GM23338 (cell line): ENCODE measurements at regions not wholly inside any gene's neighbourhood (a gene's known extent, or its start where the extent isn't known, plus 50 kb on each side); places are given as distances from the start of the nearest gene placed in this dataset.

ENCODE experiments used
- ATAC-seq: fragments of 200-7000 bp; cut with Tn5 transposase; 3 replicates; pipeline ENCODE4 v1.9.1; 2020
- DNase-seq: peaks from one replicate; pipeline ENCODE4 v3.0.0-alpha.2; 2015; ENCODE audit warnings: low spot score
- H2AFZ ChIP-seq: fragments of 200-600 bp; sonication (generic); 2 replicates; pipeline ENCODE4 v1.8.0; 2016; ENCODE audit warnings: antibody characterized with exemption, mild to moderate bottlenecking, moderate library complexity
- H3F3A ChIP-seq: fragments of 200-600 bp; sonication (generic); replicated peaks from 2 replicates; pipeline ENCODE4 v1.8.0; 2017; ENCODE audit warnings: antibody characterized with exemption, mixed run types, low read depth
- H3K27ac ChIP-seq: fragments of 200-600 bp; sonication (generic); 2 replicates; pipeline ENCODE4 v1.6.1; 2016; ENCODE audit warnings: low read depth
- H3K27me3 ChIP-seq: fragments of 200-600 bp; sonication (generic); 2 replicates; pipeline ENCODE4 v1.8.0; 2016; ENCODE audit warnings: mild to moderate bottlenecking, mixed run types, moderate library complexity; ENCODE audit not compliant: insufficient read depth
- H3K36me3 ChIP-seq: fragments of 200-600 bp; sonication (generic); 2 replicates; pipeline ENCODE4 v1.8.0; 2016; ENCODE audit warnings: mild to moderate bottlenecking; ENCODE audit not compliant: insufficient read depth
- H3K4me1 ChIP-seq: fragments of 200-600 bp; sonication (generic); 2 replicates; pipeline ENCODE4 v1.8.0; 2016; ENCODE audit warnings: mild to moderate bottlenecking, moderate library complexity; ENCODE audit not compliant: insufficient read depth
- H3K4me2 ChIP-seq: fragments of 200-600 bp; sonication (generic); 2 replicates; pipeline ENCODE4 v1.7.1; 2017; ENCODE audit warnings: mixed run types
- H3K4me3 ChIP-seq: fragments of 200-600 bp; sonication (generic); 2 replicates; pipeline ENCODE4 v1.6.1; 2016; ENCODE audit warnings: mixed run types
- H3K79me2 ChIP-seq: fragments of 200-600 bp; sonication (generic); replicated peaks from 2 replicates; pipeline ENCODE4 v1.8.0; 2017; ENCODE audit warnings: mild to moderate bottlenecking; ENCODE audit not compliant: insufficient read depth
- H3K9me2 ChIP-seq: fragments of 200-600 bp; sonication (generic); 2 replicates; pipeline ENCODE4 v1.8.0; 2017; ENCODE audit not compliant: insufficient read depth
- H4K20me1 ChIP-seq: fragments of 200-600 bp; sonication (generic); replicated peaks from 2 replicates; pipeline ENCODE4 v1.8.0; 2017; ENCODE audit warnings: mild to moderate bottlenecking; ENCODE audit not compliant: insufficient read depth
- H3K27ac Mint-ChIP-seq: 2 replicates; pipeline ENCODE4 v1.8.0; 2020; ENCODE audit warnings: inconsistent platforms, mild to moderate bottlenecking, moderate library complexity, mixed read lengths
- H3K27me3 Mint-ChIP-seq: 3 replicates; pipeline ENCODE4 v1.8.0; 2022; ENCODE audit warnings: low read depth, mild to moderate bottlenecking, moderate library complexity, mixed read lengths, inconsistent platforms; ENCODE audit not compliant: insufficient read depth, poor library complexity
- H3K36me3 Mint-ChIP-seq: 3 replicates; pipeline ENCODE4 v1.8.0; 2021; ENCODE audit warnings: low read depth, mild to moderate bottlenecking, inconsistent platforms, moderate library complexity, mixed read lengths
- H3K4me1 Mint-ChIP-seq: 3 replicates; pipeline ENCODE4 v1.8.0; 2020; ENCODE audit warnings: mild to moderate bottlenecking, inconsistent platforms, mixed read lengths
- H3K4me3 Mint-ChIP-seq: 3 replicates; pipeline ENCODE4 v1.8.0; 2021; ENCODE audit warnings: moderate library complexity, mild to moderate bottlenecking, inconsistent platforms, mixed read lengths
- H3K9me3 Mint-ChIP-seq: 3 replicates; pipeline ENCODE4 v1.8.0; 2020; ENCODE audit warnings: moderate library complexity, mild to moderate bottlenecking, inconsistent platforms, mixed read lengths
- CREB1 ChIP-seq: fragments of 250-450 bp; sonication (Bioruptor Pico); IDR thresholded peaks from 2 replicates; pipeline ENCODE4 v1.5.0; 2020; ENCODE audit warnings: low read depth, mild to moderate bottlenecking, moderate library complexity
- EZH2 ChIP-seq: fragments of 200-600 bp; sonication (generic); IDR thresholded peaks from one replicate; pipeline ENCODE4 v1.8.0; 2017; ENCODE audit warnings: antibody characterized with exemption, mild to moderate bottlenecking, low read depth; ENCODE audit not compliant: unreplicated experiment
- EZH2phosphoT487 ChIP-seq: fragments of 200-600 bp; sonication (generic); IDR thresholded peaks from one replicate; pipeline ENCODE4 v1.8.1; 2018; ENCODE audit warnings: antibody characterized with exemption; ENCODE audit not compliant: unreplicated experiment
- JUNB ChIP-seq: IDR thresholded peaks from one replicate; pipeline ENCODE4 v1.6.1; 2016; ENCODE audit warnings: antibody characterized with exemption; ENCODE audit not compliant: unreplicated experiment
- NANOG ChIP-seq: IDR thresholded peaks from 2 replicates; pipeline ENCODE4 v1.6.1; 2016; ENCODE audit warnings: antibody characterized with exemption, borderline replicate concordance
- POLR2AphosphoS5 ChIP-seq: IDR thresholded peaks from 2 replicates; pipeline ENCODE4 v1.6.1; 2016; ENCODE audit warnings: antibody characterized with exemption, low read depth
- STAT1 ChIP-seq: IDR thresholded peaks from one replicate; pipeline ENCODE4 v1.6.1; 2016; ENCODE audit warnings: antibody characterized with exemption; ENCODE audit not compliant: unreplicated experiment
- ZNF114 ChIP-seq: fragments of 250-450 bp; sonication (Bioruptor Pico); IDR thresholded peaks from 2 replicates; pipeline ENCODE4 v1.5.0; 2020; ENCODE audit warnings: mild to moderate bottlenecking, moderate library complexity
- ZNF331 ChIP-seq: fragments of 250-450 bp; sonication (Bioruptor Pico); IDR thresholded peaks from 2 replicates; pipeline ENCODE4 v1.5.0; 2020; ENCODE audit warnings: low read depth, mild to moderate bottlenecking, moderate library complexity
- TF ChIP-seq, protein P1 (sequence below), 2 experiments: fragments of 200-600 bp in 1 of 2; sonication (generic) in 1 of 2; conservative IDR thresholded peaks; 2 replicates each; pipeline versions ENCODE4 v1.5.1 to v1.6.1; 2016 to 2017; ENCODE audit warnings: antibody characterized with exemption in 2 of 2, low read depth in 2 of 2, mild to moderate bottlenecking in 2 of 2, moderate library complexity in 1 of 2
- TF ChIP-seq, protein P2 (sequence below): fragments of 250-450 bp; sonication (Bioruptor Pico); IDR thresholded peaks from 2 replicates; pipeline ENCODE4 v1.5.0; 2020; ENCODE audit warnings: mild to moderate bottlenecking, moderate library complexity
- TF ChIP-seq, protein P3 (sequence below): IDR thresholded peaks from one replicate; pipeline ENCODE4 v1.6.1; 2018; ENCODE audit warnings: antibody characterized with exemption; ENCODE audit not compliant: unreplicated experiment
- TF ChIP-seq, protein P4 (sequence below): IDR thresholded peaks from 2 replicates; pipeline ENCODE4 v1.6.1; 2016; ENCODE audit warnings: antibody characterized with exemption

DNA sequence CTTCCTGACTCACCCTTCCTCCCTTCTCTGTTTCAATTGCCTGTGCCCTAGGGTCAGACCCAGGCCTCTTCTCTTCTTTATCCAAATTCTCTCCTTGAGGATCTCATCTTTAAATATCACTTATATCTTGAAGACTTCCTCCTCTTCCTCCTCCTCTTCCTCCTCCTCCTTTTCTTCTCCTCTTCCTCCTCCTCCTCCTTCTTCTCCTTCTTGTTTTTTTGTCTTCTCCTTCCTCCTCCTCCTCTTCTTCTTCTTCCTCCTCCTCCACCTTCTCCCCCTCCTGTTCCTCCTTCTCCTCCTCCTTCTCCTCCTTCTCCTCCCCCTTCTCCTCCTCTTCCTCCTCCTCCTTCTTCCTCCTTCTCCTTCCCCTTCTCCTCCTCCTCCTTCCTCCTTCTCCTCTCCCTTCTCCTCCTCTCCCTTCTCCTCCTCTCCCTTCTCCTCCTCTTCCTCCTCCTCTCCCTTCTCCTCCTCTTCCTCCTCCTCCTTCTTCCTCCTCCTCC is 127.6 kb upstream of the AKIRIN2 start:
- Mint-ChIP-seq H3K9me3 (no peaks in the 10 kb centered on the region), H3K4me1 (no peaks in the 10 kb centered on the region), H3K36me3 (no peaks in the 10 kb centered on the region; the same call in 2 of the 3 replicates), H3K4me3 (no peak overlapping the region), H3K27me3 (no peaks in the 10 kb centered on the region), H3K27ac (no peak overlapping the region)
- Histone ChIP-seq H3K4me3 (no peak overlapping the region), H3K9me2 (peaks cover 5% of the 10 kb centered on the region; the same call in 1 of the 2 replicates), H3K4me2 (no peak overlapping the region), H3K27ac (no peak overlapping the region), H3K36me3 (no peaks in the 10 kb centered on the region), H3K27me3 (no peaks in the 10 kb centered on the region), H2AFZ (no peak overlapping the region), H3K4me1 (no peaks in the 10 kb centered on the region), H3K79me2 (no peaks in the 10 kb centered on the region), H3F3A (no peaks in the 10 kb centered on the region), H4K20me1 (no peaks in the 10 kb centered on the region)
- no peak for TF ChIP-seq EZH2phosphoT487
- TF ChIP-seq ZNF114 (CRISPR knock-in tag): no peak
- TF ChIP-seq, protein P1, sequence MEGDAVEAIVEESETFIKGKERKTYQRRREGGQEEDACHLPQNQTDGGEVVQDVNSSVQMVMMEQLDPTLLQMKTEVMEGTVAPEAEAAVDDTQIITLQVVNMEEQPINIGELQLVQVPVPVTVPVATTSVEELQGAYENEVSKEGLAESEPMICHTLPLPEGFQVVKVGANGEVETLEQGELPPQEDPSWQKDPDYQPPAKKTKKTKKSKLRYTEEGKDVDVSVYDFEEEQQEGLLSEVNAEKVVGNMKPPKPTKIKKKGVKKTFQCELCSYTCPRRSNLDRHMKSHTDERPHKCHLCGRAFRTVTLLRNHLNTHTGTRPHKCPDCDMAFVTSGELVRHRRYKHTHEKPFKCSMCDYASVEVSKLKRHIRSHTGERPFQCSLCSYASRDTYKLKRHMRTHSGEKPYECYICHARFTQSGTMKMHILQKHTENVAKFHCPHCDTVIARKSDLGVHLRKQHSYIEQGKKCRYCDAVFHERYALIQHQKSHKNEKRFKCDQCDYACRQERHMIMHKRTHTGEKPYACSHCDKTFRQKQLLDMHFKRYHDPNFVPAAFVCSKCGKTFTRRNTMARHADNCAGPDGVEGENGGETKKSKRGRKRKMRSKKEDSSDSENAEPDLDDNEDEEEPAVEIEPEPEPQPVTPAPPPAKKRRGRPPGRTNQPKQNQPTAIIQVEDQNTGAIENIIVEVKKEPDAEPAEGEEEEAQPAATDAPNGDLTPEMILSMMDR (conservative IDR thresholded peaks at IDR 0.05; ENCODE audit: low read depth in 2 of 2): no peak
- no peak for TF ChIP-seq CREB1
- no peak for TF ChIP-seq JUNB
- no peak for TF ChIP-seq ZNF331 (CRISPR knock-in tag)
- TF ChIP-seq POLR2AphosphoS5: no peak
- TF ChIP-seq EZH2: no peak
- TF ChIP-seq, protein P2, sequence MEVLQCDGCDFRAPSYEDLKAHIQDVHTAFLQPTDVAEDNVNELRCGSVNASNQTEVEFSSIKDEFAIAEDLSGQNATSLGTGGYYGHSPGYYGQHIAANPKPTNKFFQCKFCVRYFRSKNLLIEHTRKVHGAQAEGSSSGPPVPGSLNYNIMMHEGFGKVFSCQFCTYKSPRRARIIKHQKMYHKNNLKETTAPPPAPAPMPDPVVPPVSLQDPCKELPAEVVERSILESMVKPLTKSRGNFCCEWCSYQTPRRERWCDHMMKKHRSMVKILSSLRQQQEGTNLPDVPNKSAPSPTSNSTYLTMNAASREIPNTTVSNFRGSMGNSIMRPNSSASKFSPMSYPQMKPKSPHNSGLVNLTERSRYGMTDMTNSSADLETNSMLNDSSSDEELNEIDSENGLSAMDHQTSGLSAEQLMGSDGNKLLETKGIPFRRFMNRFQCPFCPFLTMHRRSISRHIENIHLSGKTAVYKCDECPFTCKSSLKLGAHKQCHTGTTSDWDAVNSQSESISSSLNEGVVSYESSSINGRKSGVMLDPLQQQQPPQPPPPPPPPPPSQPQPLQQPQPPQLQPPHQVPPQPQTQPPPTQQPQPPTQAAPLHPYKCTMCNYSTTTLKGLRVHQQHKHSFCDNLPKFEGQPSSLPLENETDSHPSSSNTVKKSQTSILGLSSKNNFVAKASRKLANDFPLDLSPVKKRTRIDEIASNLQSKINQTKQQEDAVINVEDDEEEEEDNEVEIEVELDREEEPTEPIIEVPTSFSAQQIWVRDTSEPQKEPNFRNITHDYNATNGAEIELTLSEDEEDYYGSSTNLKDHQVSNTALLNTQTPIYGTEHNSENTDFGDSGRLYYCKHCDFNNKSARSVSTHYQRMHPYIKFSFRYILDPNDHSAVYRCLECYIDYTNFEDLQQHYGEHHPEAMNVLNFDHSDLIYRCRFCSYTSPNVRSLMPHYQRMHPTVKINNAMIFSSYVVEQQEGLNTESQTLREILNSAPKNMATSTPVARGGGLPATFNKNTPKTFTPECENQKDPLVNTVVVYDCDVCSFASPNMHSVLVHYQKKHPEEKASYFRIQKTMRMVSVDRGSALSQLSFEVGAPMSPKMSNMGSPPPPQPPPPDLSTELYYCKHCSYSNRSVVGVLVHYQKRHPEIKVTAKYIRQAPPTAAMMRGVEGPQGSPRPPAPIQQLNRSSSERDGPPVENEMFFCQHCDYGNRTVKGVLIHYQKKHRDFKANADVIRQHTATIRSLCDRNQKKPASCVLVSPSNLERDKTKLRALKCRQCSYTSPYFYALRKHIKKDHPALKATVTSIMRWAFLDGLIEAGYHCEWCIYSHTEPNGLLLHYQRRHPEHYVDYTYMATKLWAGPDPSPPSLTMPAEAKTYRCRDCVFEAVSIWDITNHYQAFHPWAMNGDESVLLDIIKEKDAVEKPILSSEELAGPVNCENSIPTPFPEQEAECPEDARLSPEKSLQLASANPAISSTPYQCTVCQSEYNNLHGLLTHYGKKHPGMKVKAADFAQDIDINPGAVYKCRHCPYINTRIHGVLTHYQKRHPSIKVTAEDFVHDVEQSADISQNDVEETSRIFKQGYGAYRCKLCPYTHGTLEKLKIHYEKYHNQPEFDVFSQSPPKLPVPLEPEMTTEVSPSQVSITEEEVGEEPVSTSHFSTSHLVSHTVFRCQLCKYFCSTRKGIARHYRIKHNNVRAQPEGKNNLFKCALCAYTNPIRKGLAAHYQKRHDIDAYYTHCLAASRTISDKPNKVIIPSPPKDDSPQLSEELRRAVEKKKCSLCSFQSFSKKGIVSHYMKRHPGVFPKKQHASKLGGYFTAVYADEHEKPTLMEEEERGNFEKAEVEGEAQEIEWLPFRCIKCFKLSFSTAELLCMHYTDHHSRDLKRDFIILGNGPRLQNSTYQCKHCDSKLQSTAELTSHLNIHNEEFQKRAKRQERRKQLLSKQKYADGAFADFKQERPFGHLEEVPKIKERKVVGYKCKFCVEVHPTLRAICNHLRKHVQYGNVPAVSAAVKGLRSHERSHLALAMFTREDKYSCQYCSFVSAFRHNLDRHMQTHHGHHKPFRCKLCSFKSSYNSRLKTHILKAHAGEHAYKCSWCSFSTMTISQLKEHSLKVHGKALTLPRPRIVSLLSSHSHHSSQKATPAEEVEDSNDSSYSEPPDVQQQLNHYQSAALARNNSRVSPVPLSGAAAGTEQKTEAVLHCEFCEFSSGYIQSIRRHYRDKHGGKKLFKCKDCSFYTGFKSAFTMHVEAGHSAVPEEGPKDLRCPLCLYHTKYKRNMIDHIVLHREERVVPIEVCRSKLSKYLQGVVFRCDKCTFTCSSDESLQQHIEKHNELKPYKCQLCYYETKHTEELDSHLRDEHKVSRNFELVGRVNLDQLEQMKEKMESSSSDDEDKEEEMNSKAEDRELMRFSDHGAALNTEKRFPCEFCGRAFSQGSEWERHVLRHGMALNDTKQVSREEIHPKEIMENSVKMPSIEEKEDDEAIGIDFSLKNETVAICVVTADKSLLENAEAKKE: no peak
- TF ChIP-seq, protein P3, sequence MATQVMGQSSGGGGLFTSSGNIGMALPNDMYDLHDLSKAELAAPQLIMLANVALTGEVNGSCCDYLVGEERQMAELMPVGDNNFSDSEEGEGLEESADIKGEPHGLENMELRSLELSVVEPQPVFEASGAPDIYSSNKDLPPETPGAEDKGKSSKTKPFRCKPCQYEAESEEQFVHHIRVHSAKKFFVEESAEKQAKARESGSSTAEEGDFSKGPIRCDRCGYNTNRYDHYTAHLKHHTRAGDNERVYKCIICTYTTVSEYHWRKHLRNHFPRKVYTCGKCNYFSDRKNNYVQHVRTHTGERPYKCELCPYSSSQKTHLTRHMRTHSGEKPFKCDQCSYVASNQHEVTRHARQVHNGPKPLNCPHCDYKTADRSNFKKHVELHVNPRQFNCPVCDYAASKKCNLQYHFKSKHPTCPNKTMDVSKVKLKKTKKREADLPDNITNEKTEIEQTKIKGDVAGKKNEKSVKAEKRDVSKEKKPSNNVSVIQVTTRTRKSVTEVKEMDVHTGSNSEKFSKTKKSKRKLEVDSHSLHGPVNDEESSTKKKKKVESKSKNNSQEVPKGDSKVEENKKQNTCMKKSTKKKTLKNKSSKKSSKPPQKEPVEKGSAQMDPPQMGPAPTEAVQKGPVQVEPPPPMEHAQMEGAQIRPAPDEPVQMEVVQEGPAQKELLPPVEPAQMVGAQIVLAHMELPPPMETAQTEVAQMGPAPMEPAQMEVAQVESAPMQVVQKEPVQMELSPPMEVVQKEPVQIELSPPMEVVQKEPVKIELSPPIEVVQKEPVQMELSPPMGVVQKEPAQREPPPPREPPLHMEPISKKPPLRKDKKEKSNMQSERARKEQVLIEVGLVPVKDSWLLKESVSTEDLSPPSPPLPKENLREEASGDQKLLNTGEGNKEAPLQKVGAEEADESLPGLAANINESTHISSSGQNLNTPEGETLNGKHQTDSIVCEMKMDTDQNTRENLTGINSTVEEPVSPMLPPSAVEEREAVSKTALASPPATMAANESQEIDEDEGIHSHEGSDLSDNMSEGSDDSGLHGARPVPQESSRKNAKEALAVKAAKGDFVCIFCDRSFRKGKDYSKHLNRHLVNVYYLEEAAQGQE: no peak
- no peak for TF ChIP-seq STAT1
- TF ChIP-seq, protein P4, sequence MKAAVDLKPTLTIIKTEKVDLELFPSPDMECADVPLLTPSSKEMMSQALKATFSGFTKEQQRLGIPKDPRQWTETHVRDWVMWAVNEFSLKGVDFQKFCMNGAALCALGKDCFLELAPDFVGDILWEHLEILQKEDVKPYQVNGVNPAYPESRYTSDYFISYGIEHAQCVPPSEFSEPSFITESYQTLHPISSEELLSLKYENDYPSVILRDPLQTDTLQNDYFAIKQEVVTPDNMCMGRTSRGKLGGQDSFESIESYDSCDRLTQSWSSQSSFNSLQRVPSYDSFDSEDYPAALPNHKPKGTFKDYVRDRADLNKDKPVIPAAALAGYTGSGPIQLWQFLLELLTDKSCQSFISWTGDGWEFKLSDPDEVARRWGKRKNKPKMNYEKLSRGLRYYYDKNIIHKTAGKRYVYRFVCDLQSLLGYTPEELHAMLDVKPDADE: no peak
- TF ChIP-seq NANOG: no peak
- ATAC-seq: no peak
- no peak for DNase-seq
